ENCODE measurements at regions not wholly inside any gene's neighbourhood (a gene's known extent, or its start where the extent isn't known, plus 50 kb on each side); places are given as distances from the start of the nearest gene placed in this dataset.

DNA sequence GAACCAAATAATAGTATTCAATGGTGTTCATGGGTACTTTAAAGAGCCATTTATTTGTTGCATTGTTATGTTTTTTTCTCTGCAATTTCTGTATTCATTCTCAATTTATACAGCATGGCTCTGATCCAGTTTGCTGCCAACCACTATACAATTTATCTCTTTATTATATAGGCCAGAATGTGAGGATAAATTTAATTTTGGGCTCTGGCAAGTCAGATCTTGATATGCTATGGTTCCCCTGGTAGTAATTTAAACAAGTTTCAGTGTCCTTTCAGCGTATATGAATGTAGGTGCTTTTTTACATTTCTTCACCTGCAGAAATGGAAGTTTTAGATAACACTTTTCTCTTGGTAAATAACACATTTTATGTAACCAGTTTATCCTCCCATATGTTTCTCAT, 1118.0 kb upstream of the SEMA6A start:
- no peak for DNase-seq (ENCODE audit: low spot score)

DNA sequence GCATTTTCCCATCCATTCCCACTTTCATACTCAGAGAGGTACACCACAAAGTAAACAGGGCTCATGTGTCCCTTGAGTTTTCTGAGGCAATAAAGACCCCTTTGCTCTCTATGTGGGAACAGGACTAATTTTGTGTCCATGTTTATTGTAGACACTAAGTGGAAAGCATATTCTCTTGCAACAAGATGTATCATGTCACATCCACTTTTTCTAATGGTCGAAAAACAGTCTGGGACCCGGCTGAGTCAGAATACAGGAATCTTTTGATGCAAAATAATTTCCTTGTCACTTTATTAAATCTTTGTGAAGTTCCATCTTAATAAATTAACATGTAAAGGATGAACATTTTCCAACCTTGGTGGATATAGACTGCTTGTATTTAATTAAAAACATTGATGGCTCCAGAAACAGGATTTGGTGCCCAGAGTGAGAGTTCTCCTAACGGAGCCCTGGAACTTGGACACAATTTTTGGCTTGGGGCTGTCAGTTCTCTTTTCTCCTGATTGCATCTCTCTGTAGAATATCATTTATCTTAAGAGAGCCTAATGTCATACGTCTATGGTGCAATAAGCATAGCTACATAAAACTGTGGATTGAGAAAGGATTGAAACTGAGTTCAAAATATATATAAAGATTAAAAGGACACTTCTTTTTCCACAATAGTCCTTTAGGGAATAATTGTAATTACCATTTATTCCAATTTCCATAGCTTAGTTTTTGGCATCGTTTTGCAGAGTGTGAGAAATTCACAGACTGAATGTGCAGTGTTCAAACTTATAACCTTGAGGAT, 1116.7 kb upstream of the SEMA6A start:
- no peak for DNase-seq (ENCODE audit: low spot score)

DNA sequence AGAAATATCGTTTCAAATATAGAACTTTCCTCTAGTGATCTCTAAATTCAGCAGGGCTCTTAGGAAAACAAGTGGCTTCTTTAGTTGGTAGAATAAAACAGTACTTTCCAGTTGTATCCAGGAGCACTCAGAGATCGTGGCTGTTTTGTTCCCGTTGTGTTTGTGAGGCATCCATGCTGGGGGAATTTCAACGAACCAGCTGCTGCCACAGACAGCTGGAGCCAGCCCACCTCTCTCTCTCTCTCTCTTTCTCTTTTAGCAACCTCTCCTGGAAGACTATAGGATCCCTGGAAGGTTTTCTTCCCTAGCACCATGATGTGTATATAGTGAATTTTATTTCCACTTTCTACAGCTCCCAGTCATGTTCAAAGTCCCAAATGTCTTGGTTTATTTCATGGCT, 1116.0 kb upstream of the SEMA6A start:
- no peak for DNase-seq (ENCODE audit: low spot score)

DNA sequence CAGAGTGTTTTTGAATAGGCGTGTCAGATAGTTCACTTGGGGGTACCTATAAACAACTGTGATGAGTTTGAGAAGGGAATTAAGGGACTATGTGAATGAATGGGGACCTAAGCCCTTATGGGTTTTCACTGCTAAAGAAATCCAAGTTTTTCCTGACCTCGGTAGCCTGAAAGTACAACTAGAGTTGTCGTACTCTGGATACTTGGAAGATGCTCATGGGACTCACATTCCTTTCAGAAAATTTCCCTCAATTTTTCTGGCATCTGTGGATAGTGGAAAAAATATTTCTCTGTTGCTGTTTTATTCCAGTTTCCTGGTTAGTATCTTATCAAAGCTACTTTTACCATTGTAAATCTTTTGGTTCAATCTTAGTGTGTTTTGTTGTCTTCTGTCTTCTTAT, 1112.3 kb upstream of the SEMA6A start:
- DNase-seq (ENCODE audit: low spot score): no peak

DNA sequence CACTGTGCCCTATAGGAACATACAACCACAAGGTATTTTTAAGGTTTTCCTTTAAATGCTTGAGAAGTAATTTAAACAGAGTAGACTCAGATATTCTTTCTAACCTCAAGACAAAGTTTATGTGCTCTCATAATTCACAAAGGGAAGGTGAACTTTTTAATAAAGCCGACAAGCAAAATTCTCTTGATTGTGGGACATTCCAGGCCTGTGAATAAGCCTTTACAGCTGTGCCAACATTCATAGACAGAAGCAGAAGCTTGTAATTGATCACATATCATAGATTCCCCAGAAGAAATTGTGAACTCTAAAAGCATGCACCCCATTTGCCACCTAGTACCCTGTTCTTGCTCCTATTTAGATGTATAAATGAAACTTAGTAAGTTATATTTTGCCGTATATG, 1107.8 kb upstream of the SEMA6A start:
- no peak for DNase-seq (ENCODE audit: low spot score)

DNA sequence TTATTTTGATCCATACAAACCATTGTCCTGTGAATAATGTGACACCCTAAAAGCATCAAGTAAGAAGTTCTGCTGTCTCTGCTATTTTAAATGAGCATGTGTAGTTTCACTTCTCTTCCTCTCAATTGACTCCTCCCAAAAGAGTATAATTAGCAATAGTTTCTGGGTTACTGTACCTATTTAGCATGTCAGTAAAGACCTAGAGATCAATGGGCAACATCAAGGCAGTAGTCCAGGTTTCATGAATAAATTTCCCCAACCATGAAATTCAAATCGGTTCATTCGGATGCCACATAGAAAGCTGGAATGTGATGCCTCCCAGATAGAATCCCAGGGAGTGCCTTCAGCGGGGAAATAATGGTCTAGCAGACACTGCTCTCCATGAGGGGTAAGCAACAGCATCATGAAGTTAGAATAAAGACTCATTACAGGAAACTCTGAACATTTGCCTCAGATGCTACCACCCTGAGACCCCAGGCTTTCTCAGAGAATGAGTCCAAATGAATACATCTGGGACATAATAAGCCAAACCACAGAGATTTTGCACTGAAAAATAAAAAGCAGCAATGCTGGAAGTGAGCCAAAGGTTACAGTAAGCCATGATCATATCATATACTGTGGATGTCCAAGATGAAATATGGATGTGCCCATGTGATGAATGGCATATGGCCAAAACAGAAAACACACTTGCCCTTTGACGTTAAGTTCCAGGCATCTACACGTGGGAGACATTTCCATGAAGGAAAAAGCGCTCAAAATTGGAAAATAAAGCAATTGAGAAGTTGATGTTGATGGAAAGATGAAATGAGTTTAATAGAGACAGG, 1107.0 kb upstream of the SEMA6A start:
- no peak for DNase-seq (ENCODE audit: low spot score)

DNA sequence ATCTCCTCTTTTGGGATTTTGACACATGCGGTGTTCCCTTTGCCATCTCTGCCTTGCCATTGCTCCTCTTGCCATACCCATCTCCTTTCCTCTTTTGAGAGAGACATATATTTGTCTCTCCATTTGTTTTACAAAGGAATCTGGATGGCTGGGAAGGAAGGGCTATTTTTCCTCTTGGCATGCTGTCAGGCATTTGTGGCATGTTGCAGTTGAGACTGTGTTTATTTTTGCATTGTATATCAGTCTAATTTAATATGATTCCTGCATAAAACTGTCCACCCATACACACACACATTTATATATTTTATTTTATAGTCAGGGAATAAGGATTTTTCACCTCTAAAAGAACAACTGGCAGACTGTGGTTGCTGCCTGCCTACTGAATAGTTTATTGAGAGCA, 1105.8 kb upstream of the SEMA6A start:
- DNase-seq (ENCODE audit: low spot score): no peak

DNA sequence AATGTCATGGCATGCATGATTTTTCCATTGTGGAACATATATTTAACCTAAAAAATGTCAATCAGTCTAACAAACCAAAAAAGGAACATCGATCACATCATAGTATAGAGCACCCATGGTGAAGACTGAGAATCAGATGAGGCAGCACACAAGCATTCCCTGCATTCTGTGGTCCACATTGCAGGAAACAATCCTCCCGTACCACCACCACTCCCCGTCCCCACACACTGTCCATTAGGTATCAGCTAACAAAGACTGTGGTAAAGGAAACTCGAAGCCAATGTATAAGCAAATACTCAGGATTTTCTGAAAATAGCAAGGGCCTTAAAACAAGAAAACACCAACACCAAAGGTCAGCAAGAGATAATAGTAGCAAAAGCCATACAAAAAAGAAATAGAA, 1104.4 kb upstream of the SEMA6A start:
- DNase-seq (ENCODE audit: low spot score): no peak

DNA sequence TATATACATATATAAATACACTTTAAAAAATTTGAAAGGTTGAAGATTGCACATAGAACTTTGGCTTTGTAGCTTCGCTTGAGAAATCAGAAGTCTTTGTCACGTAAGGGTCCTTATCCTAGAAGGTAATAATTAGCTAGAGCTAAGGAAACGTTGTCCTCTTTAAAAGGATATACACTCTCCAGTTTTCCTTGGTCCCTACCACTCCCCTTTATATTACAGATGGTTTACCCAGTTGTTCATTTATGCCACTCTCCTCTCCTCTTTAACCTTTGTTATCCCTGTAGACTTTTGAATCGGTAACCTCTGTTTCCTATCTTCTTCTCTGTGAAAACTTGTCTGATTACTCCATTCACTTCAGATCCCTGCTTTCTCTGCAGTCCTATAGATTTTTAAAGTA, 1101.0 kb upstream of the SEMA6A start:
- DNase-seq (ENCODE audit: low spot score): no peak

DNA sequence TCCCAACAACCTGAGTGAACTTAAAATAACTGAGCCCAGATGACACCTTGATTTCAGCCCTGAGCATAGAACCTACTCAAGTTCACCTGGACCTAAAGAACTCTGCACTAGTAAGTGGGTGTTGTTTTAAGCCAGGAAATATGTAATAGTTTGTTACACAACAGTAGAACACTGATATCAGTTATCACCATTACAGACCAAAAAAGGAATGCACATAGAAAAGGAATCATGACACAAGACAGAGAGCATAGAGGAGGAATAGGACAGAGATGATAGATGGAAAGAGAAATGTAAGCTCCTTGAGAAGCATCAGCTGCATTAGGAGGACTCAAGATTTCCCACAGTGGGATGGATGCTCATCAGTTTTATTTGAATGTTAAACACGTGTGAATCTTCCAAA, 1096.9 kb upstream of the SEMA6A start:
- DNase-seq (ENCODE audit: low spot score): no peak

DNA sequence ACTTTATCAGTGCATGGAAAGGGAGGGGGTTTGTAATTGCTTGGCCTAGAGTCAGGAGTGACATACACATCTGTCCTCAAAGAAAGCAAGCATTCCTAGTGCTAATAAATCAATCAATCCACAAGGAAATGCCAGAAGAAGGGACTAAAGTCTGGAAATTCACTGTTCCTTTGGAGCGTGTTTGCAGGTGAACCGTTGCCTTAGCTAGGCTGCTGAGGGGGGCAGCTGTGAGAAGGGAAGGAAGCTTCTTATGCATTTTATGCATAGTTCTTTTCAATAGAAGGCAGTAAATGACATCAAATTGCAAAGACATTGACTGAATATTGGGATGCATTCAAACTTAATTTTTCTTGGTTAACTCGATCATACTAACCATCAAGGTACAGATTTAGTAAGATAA, 1092.5 kb upstream of the SEMA6A start:
- no peak for DNase-seq (ENCODE audit: low spot score)

DNA sequence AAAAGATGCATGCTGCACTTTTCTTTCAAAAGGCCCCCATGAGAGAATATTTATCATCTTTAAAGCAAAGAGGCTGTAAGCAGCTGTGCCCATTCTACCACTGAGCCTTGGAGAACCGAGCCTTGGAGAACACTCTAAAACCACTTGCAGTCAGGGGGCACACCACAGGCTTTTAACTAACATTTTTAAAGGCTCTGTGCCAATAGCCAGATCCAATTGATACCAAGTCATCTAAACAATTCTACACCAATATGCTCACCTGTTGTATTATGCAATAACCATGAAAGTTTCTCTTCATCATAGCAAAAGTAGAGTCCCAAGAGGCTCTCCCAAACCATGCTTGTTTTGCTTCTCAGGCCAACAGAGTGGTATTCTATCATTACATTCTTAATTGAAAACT, 1090.5 kb upstream of the SEMA6A start:
- DNase-seq (ENCODE audit: low spot score): no peak

DNA sequence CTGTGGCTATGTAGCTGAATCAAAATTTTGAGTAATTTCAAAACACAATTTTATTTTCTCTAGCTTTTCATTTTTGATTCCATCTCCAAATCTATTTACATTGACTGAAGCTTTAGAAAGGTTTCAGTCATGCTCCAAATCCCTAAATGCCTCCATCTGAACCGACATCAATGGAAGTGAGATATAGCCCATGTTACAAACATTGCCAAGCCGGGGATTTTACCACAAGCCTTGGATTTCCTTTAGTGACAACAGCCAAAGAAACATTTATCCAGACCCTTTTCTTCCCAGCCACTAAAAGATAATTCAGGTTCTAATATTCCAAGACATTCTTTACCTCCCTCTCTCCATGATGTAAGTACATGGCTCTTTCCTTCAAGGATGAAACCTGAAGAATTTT, 1087.7 kb upstream of the SEMA6A start:
- DNase-seq (ENCODE audit: low spot score): no peak

DNA sequence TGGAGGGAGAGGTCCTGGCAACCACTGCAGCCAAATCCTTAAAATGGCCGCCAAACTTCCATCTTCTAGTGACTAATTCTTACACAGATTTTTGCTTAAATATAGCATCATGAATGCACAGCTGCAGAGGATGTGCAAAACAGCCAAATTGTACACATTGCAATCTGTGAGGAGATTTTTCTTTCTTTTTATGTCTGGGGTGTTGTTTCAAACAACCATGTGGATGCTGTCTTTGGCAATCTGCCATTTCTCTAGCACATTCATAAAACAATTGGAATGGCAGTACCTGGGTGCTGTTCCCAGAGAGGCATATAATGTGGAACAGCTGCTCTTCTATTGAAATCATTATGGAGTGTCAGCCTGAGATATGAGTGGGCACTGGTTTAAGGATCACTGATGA, 1082.9 kb upstream of the SEMA6A start:
- DNase-seq (ENCODE audit: low spot score): no peak

DNA sequence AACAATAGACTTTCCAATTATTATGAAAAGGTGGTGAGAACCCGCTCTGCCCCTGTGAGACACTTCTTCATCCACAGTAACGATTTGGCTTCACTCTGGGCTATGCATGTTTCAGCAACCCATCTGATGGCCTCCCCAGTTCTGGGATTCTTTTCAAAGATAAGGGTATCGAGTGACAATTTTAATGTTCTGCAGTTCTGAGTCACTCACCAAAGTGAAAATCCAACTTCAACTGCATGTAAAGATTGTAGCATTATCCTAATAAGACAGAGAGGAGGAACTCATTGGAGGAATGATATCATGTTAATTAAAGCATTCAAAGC, 1078.3 kb upstream of the SEMA6A start:
- no peak for DNase-seq (ENCODE audit: low spot score)

DNA sequence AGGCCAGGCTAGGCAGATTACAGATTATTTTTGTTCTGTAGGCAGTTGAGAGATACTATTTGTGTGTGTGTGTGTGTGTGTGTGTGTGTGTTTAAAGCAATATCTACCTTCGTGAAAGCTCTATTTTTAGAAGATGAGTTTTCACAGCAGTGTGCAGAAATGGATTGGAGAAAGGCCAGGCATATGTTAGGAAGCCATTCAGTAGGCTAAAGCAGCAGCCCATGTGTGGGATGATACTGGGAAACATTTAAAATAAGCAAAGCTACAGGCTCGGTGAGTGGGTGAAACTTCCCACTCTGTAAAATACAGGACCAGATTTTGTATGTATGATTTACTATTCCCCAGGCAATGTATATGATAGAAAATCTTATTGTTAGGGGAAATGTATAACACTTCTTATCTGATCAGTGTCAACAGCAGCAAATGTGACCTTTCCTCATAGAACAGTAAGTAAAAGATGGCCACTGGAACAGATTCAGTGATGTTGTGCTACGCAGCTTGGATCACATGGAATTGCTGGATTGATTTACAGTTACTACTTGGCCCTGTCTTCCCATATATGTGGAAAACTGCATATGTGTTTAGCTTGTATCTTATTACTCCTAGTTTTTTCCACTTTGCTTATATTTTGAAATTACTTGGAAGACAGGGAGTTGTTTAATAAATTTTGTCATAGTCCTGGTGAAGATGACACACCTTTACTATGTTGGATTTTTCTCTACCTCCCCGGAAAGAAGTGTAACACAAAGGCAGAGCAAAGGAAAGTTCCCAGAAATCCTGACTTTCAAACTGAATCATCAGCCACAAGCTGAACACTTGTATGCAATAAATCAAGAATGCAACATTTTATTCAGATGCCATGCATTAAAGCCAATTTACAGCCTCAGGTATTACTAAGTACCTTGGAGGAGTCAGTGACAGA, 1077.7 kb upstream of the SEMA6A start:
- DNase-seq (ENCODE audit: low spot score): no peak

DNA sequence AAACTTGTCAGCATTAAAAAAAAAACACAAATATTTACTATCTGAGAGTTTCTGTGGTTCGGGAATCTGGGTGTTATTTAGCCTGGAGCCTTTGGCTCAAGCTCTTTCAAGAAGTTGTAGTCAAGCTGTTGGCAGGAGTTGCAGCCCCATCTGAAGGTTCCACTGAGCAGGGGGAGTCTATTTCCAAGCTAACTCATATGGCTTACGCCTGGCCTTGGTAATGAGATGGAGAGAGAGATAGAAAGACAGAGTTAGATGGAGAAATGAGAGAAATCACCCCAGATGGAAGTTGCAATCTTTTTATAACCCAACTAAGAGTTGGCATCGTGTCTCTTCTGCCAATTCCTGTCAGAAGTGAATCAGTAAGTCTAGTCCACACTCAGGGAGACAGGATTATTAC, 1075.2 kb upstream of the SEMA6A start:
- no peak for DNase-seq (ENCODE audit: low spot score)

DNA sequence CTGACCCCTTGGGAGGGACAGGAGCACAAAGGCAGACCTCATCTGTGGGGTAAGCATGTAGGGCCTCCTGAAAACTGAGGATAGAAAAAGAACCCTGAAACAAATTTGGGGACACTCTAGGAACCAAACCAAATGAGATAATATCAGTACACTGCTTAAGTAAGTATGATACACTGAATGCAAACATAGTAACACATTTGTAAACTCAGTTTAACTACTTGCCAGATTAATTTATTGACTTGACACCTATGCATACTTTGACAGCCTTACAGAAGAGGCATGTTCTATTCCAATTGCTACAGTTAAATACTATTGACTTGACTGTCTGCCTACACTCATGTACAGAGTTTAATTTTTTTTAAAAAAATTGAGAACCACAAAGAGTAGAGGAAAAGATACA, 1070.8 kb upstream of the SEMA6A start:
- DNase-seq (ENCODE audit: low spot score): no peak

DNA sequence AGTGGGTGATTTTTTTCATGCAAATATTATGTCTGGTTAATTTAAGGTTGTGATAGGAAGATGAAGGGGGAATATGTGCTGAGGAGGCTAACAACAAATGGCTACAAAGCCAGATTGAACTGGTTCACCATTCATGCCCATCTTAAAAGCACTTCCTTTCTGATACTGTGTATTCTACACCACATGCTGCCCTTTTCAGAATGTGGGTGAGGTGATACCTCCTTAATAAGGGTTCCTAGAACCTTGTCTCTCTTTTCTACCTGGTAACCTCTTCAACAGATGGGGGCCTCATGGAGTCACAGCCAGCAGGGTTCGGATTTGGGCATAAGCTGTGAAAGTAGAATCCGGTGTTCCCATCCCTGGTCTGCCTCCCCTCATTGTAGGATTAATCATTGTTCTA, 1064.0 kb upstream of the SEMA6A start:
- no peak for DNase-seq (ENCODE audit: low spot score)

DNA sequence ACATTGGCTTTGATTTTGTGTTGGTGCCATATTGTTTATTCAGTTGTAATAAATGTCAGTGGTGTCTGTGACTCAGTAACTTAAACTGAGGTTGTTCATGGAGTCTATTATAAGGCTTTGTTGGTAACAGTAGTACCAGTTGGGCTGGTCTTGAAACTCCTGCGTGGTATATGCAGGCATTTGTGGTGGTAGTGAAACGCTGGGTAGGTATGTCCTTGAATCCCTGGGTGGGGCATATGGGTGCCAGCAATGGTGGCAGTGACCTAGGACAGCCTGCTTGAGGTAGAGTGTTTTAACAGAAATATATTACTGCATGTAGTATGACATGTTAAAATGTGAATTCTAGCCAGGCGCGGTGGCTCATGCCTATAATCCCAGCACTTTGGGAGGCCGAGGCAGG, 1058.5 kb upstream of the SEMA6A start:
- no peak for DNase-seq (ENCODE audit: low spot score)

DNA sequence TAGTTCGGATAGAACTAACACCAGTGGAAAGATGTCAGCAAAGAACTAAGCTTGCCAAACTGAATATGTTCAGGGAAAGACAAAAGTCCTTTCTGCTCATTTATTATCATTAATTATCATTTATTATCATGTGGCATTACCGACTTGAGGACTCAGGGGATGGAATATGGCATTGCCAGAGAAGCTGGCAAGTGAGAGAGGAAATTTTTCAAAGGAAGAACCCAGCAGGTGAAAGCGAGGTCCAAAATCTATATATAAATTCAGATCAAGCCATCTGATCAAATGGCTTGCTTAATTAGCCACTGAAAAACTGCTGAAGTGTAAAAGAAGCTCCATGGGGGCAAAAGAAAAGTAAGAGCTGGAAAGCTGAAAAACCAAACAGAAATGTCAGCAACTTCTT, 1049.6 kb upstream of the SEMA6A start:
- no peak for DNase-seq (ENCODE audit: low spot score)

DNA sequence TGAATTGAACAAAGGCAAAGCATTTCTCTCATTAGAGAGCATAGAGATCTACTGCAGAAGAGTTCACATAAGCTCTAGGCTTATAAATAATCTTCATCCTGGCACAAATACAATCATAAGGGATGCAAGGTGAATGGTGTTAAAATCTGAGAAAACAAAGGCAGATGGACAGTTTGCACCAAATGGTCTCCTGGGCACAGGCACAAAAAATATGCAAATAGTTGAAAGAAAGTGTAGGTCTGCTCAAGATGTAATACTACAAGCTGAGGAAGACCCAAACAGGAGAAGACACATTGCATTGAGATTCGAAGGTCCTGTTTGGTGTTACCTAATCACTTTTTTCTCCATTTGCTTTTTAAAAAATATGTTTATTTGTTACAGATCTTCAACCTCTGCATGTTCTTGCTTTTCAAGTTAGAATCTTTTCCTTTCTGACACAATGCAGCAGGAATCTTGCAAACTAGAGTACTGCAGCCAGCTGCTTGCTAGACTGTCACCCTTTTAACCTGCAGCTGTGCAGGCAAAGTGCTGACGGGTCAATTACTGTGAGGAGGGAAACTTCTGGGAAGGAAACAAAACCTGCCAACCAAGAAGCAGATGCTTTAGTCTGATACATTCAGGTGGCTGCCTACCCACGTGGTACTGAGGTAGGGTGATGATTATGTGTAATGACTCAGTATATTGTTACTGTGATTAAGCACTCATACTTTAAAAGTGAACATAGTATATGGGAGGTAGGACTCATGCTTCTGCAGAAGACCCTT, 1048.6 kb upstream of the SEMA6A start:
- DNase-seq (ENCODE audit: low spot score): no peak
